ENCODE measurements at regions not wholly inside any gene's neighbourhood (a gene's known extent, or its start where the extent isn't known, plus 50 kb on each side); places are given as distances from the start of the nearest gene placed in this dataset.

DNA sequence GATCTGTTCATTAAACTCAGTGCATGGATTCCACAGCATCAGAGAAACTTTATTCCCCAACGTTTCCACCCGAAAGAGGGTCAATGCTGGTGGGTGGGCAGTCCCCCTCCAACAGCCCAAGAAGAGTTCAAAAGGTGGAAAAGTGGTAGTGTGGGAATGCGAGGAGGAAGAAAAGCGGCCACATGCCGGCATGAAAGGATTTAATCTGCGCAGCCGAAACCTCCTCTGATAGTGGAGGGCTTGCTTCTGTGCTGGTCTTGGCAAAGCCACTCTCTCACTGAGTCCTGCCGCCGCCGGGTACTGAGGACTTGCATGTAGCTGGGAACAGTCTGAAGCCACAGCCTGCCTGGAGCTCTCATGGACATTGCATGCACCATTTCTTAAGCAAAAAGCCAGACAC lies 136.2 kb upstream of the ZNF536 start:
- TF ChIP-seq YY1 (IDR thresholded peaks at IDR 0.05; ENCODE audit: extremely low read depth, insufficient replicate concordance, low read depth, low read length) (no peak), RAD21 (IDR thresholded peaks at IDR 0.05; ENCODE audit: low read depth) (no peak), EZH2 (IDR thresholded peaks at IDR 0.05) (0 out of 2 replicates have a peak, but pooled peaks have one; percentile 48), POLR2A (IDR thresholded peaks at IDR 0.05; ENCODE audit: borderline replicate concordance, extremely low read depth, insufficient read depth, insufficient read length) (no peak), SP1 (IDR thresholded peaks at IDR 0.05; ENCODE audit: low read depth) (no peak)
- Histone ChIP-seq H3K27me3 (ENCODE audit: insufficient read depth, low read length) (peaks cover 69% of the 10 kb centered on the region), H3K36me3 (ENCODE audit: control insufficient read depth in 1 of 2, insufficient read depth in 2 of 2, low read length in 2 of 2) (no peaks in the 10 kb centered on the region), H2AFZ (ENCODE audit: low read depth, low read length, poor library complexity, severe bottlenecking) (no peak overlapping the region), H3K4me1 (ENCODE audit: control insufficient read depth in 1 of 2, insufficient read depth in 2 of 2, low read length in 2 of 2) (no peaks in the 10 kb centered on the region), H3K4me2 (ENCODE audit: low read length) (no peak overlapping the region), H3K79me2 (ENCODE audit: insufficient read depth, low read length) (no peaks in the 10 kb centered on the region), H3K27ac (ENCODE audit: low read depth, low read length) (no peak overlapping the region), H3K9ac (ENCODE audit: low read length) (no peak overlapping the region), H3K9me3 (ENCODE audit: control insufficient read depth in 1 of 2, insufficient read depth in 1 of 2, low read depth in 1 of 2, low read length in 2 of 2) (no peaks in the 10 kb centered on the region), H4K20me1 (ENCODE audit: insufficient read depth) (no peaks in the 10 kb centered on the region), H3K9me2 (ENCODE audit: insufficient read depth) (no peaks in the 10 kb centered on the region), H3K4me3 (replicated peaks in 1 of 2; ENCODE audit: low read depth in 1 of 2, low read length in 2 of 2) (no peak overlapping the region)
- DNase-seq (ENCODE audit: low read depth, low spot score): no peak
- POLR2A ChIA-PET: no interaction called here
- intact Hi-C loops (cut with micrococcal nuclease): no loop called here
- no peak for ATAC-seq
- RAD21 ChIA-PET (ENCODE audit: low non-redundant PET in 1 of 2, low total read pairs in 2 of 2, uncharacterized antibody in 2 of 2, unreplicated experiment in 2 of 2): no interaction called here
- CTCF ChIA-PET: no interaction called here
- no TSS peak for BruUV-seq (replicated peaks)

DNA sequence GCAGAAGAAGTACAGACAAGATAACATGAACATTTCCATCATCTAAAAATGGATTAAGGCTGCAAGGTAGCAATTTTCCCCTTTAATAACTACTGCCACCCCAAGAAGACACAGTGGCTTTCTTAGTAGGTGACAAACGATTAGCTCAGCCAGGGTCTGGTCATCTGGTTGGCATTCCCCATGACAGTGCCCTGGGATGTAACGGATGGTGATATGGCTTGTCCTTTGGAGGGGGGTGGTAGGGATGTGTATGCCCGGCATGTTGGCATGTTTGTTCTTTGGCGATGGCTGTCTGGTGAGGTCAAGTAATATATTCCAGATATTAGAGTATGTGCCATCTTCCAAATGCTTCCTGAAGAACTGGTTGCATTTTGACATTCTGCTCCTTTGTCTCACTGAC lies 135.6 kb upstream of the ZNF536 start:
- POLR2A ChIA-PET: interaction anchor here (0.8 kb wide), 1 partner anchor 16 kb away, joined by 4 read pairs; no protein-coding TSS in a partner anchor
- no peak for DNase-seq (ENCODE audit: low read depth, low spot score)
- TF ChIP-seq, protein P1, sequence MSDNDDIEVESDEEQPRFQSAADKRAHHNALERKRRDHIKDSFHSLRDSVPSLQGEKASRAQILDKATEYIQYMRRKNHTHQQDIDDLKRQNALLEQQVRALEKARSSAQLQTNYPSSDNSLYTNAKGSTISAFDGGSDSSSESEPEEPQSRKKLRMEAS (IDR thresholded peaks at IDR 0.05): no peak
- TF ChIP-seq POLR2A (IDR thresholded peaks at IDR 0.05; ENCODE audit: borderline replicate concordance, extremely low read depth, insufficient read depth, insufficient read length) (no peak), SP1 (IDR thresholded peaks at IDR 0.05; ENCODE audit: low read depth) (no peak), YY1 (IDR thresholded peaks at IDR 0.05; ENCODE audit: extremely low read depth, insufficient replicate concordance, low read depth, low read length) (no peak), CEBPB (IDR thresholded peaks at IDR 0.05; ENCODE audit: low read depth) (no peak), EZH2phosphoT487 (IDR thresholded peaks at IDR 0.05; ENCODE audit: borderline replicate concordance) (no peak), RAD21 (IDR thresholded peaks at IDR 0.05; ENCODE audit: low read depth) (no peak), EGR1 (IDR thresholded peaks at IDR 0.05; ENCODE audit: low read depth) (no peak), JUND (IDR thresholded peaks at IDR 0.05) (no peak), POLR2AphosphoS5 (IDR thresholded peaks at IDR 0.05; ENCODE audit: low read depth, low read length) (no peak), ZFX (IDR thresholded peaks at IDR 0.05) (no peak), FOSL1 (IDR thresholded peaks at IDR 0.05; ENCODE audit: low read depth) (no peak)
- TF ChIP-seq, protein P2, sequence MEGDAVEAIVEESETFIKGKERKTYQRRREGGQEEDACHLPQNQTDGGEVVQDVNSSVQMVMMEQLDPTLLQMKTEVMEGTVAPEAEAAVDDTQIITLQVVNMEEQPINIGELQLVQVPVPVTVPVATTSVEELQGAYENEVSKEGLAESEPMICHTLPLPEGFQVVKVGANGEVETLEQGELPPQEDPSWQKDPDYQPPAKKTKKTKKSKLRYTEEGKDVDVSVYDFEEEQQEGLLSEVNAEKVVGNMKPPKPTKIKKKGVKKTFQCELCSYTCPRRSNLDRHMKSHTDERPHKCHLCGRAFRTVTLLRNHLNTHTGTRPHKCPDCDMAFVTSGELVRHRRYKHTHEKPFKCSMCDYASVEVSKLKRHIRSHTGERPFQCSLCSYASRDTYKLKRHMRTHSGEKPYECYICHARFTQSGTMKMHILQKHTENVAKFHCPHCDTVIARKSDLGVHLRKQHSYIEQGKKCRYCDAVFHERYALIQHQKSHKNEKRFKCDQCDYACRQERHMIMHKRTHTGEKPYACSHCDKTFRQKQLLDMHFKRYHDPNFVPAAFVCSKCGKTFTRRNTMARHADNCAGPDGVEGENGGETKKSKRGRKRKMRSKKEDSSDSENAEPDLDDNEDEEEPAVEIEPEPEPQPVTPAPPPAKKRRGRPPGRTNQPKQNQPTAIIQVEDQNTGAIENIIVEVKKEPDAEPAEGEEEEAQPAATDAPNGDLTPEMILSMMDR (IDR thresholded peaks at IDR 0.05 in 2 of 3, conservative IDR thresholded peaks at IDR 0.05 in 1 of 3; ENCODE audit: borderline replicate concordance in 1 of 3, insufficient read depth in 1 of 3, low read depth in 2 of 3, low read length in 2 of 3): no peak
- TF ChIP-seq, protein P3, sequence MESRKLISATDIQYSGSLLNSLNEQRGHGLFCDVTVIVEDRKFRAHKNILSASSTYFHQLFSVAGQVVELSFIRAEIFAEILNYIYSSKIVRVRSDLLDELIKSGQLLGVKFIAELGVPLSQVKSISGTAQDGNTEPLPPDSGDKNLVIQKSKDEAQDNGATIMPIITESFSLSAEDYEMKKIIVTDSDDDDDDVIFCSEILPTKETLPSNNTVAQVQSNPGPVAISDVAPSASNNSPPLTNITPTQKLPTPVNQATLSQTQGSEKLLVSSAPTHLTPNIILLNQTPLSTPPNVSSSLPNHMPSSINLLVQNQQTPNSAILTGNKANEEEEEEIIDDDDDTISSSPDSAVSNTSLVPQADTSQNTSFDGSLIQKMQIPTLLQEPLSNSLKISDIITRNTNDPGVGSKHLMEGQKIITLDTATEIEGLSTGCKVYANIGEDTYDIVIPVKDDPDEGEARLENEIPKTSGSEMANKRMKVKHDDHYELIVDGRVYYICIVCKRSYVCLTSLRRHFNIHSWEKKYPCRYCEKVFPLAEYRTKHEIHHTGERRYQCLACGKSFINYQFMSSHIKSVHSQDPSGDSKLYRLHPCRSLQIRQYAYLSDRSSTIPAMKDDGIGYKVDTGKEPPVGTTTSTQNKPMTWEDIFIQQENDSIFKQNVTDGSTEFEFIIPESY (IDR thresholded peaks at IDR 0.05; ENCODE audit: extremely low read depth, insufficient replicate concordance, low read length): no peak
- TF ChIP-seq, protein P4, sequence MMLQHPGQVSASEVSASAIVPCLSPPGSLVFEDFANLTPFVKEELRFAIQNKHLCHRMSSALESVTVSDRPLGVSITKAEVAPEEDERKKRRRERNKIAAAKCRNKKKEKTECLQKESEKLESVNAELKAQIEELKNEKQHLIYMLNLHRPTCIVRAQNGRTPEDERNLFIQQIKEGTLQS (IDR thresholded peaks at IDR 0.05): no peak
- RAD21 ChIA-PET (ENCODE audit: low non-redundant PET in 1 of 2, low total read pairs in 2 of 2, uncharacterized antibody in 2 of 2, unreplicated experiment in 2 of 2): no interaction called here
- BruUV-seq (replicated peaks): no TSS peak
- no peaks in the 10 kb centered on the region for H4K20me1 ChIP-seq (ENCODE audit: insufficient read depth)
- H3K4me2 ChIP-seq (ENCODE audit: low read length): no peak overlapping the region
- H3K9me2 ChIP-seq (ENCODE audit: insufficient read depth): no peaks in the 10 kb centered on the region
- H3K27me3 ChIP-seq (ENCODE audit: insufficient read depth, low read length): peaks cover 66% of the 10 kb centered on the region
- no peak overlapping the region for H2AFZ ChIP-seq (ENCODE audit: low read depth, low read length, poor library complexity, severe bottlenecking)
- ATAC-seq: no peak
- H3K27ac ChIP-seq (ENCODE audit: low read depth, low read length): no peak overlapping the region
- H3K9me3 ChIP-seq (ENCODE audit: control insufficient read depth in 1 of 2, insufficient read depth in 1 of 2, low read depth in 1 of 2, low read length in 2 of 2): no peaks in the 10 kb centered on the region
- H3K36me3 ChIP-seq (ENCODE audit: control insufficient read depth in 1 of 2, insufficient read depth in 2 of 2, low read length in 2 of 2): no peaks in the 10 kb centered on the region
- CTCF ChIA-PET: no interaction called here
- no peak overlapping the region for H3K4me3 ChIP-seq (replicated peaks in 1 of 2; ENCODE audit: low read depth in 1 of 2, low read length in 2 of 2)
- H3K4me1 ChIP-seq (ENCODE audit: control insufficient read depth in 1 of 2, insufficient read depth in 2 of 2, low read length in 2 of 2): no peaks in the 10 kb centered on the region
- H3K79me2 ChIP-seq (ENCODE audit: insufficient read depth, low read length): no peaks in the 10 kb centered on the region
- intact Hi-C loops (cut with micrococcal nuclease): no loop called here
- H3K9ac ChIP-seq (ENCODE audit: low read length): no peak overlapping the region
